Endothelial cell (in vitro differentiated cells): ENCODE measurements at regions not wholly inside any gene's neighbourhood (a gene's known extent, or its start where the extent isn't known, plus 50 kb on each side); places are given as distances from the start of the nearest gene placed in this dataset.

ENCODE experiments used
- DNase-seq: peaks from one replicate; pipeline ENCODE4 v3.0.0; 2021; ENCODE audit warnings: low spot score
- H3K27ac Mint-ChIP-seq: one replicate; pipeline ENCODE4 v1.8.0; 2021; ENCODE audit warnings: mixed read lengths, inconsistent platforms; ENCODE audit not compliant: unreplicated experiment
- H3K27me3 Mint-ChIP-seq: one replicate; pipeline ENCODE4 v1.8.0; 2021; ENCODE audit warnings: mild to moderate bottlenecking, moderate library complexity, mixed read lengths, inconsistent platforms; ENCODE audit not compliant: unreplicated experiment
- H3K36me3 Mint-ChIP-seq: one replicate; pipeline ENCODE4 v1.8.0; 2021; ENCODE audit warnings: mild to moderate bottlenecking, low read depth, mixed read lengths, inconsistent platforms; ENCODE audit not compliant: unreplicated experiment
- H3K4me1 Mint-ChIP-seq: one replicate; pipeline ENCODE4 v1.8.0; 2021; ENCODE audit warnings: mild to moderate bottlenecking, mixed read lengths, inconsistent platforms; ENCODE audit not compliant: unreplicated experiment
- H3K4me3 Mint-ChIP-seq: one replicate; pipeline ENCODE4 v1.8.0; 2021; ENCODE audit warnings: mild to moderate bottlenecking, mixed read lengths, inconsistent platforms; ENCODE audit not compliant: unreplicated experiment
- H3K9me3 Mint-ChIP-seq: one replicate; pipeline ENCODE4 v1.8.0; 2021; ENCODE audit warnings: mixed read lengths, inconsistent platforms; ENCODE audit not compliant: unreplicated experiment
- CTCF ChIP-seq: fragments of 200-600 bp; sonication (generic); IDR thresholded peaks from one replicate; pipeline ENCODE4 v1.5.0; 2021; ENCODE audit warnings: antibody characterized with exemption; ENCODE audit not compliant: unreplicated experiment

- Mint-ChIP-seq H3K27ac (no peak overlapping the region), H3K9me3 (peaks cover 5% of the 10 kb centered on the region), H3K4me1 (peaks cover 9% of the 10 kb centered on the region), H3K36me3 (peaks cover 4% of the 10 kb centered on the region), H3K27me3 (no peaks in the 10 kb centered on the region), H3K4me3 (peak overlapping the region; percentile 1)
- TF ChIP-seq CTCF, result no peak
- DNase-seq, result no peak
Measured at GRCh38 chr14:32263939-32264567, 61.0 kb upstream of the RNU6-8 start.

- H3K27me3 Mint-ChIP-seq, result no peaks in the 10 kb centered on the region
- DNase-seq, result no peak
- H3K27ac Mint-ChIP-seq, result no peak overlapping the region
- TF ChIP-seq CTCF, result no peak
- H3K9me3 Mint-ChIP-seq, result peaks cover 5% of the 10 kb centered on the region
- peaks cover 4% of the 10 kb centered on the region for H3K36me3 Mint-ChIP-seq
- H3K4me1 Mint-ChIP-seq, result no peaks in the 10 kb centered on the region
- no peak overlapping the region for H3K4me3 Mint-ChIP-seq
Measured at GRCh38 chr14:32265584-32265983, 62.5 kb upstream of the RNU6-8 start.

- H3K27me3 Mint-ChIP-seq, result no peaks in the 10 kb centered on the region
- H3K4me3 Mint-ChIP-seq, result no peak overlapping the region
- no peak for TF ChIP-seq CTCF
- no peak overlapping the region for H3K27ac Mint-ChIP-seq
- H3K9me3 Mint-ChIP-seq, result no peaks in the 10 kb centered on the region
- no peaks in the 10 kb centered on the region for H3K4me1 Mint-ChIP-seq
- H3K36me3 Mint-ChIP-seq, result no peaks in the 10 kb centered on the region
- DNase-seq, result no peak
Measured at GRCh38 chr14:32277998-32278397, 51.1 kb upstream of the AKAP6 start.
